ENCODE measurements at regions not wholly inside any gene's neighbourhood (a gene's known extent, or its start where the extent isn't known, plus 50 kb on each side); places are given as distances from the start of the nearest gene placed in this dataset.

DNA sequence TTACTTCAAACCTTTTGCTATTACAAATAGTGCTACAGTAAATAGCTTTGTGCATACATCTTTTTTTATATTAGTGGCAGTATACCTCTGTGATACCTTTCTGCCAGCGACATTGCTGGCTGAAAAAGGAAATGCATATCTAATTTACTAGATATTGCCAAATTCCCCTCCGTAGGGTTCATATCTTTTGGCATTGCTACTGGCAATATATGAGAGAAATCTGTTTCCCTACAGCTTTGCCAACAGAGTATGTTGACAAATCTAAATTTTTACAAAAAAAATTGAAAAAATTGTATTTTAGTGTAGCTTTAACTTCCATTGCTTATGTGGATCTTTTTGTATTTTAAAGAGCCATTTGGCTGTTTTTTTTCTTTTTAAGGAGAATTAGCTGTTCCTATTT, 426.7 kb downstream of the TRIB2 start:
- TF ChIP-seq JUND (IDR thresholded peaks at IDR 0.05; ENCODE audit: low read depth) = no peak
- in situ Hi-C loops (cut with HindIII; ENCODE audit: low pct_unique_long_range_greater_than_20kb, low sequenced_read_pairs) = no loop called here
- DNase-seq (ENCODE audit: low read depth in 1 of 2, low spot score in 1 of 2) = no peak

- TF ChIP-seq JUND (IDR thresholded peaks at IDR 0.05; ENCODE audit: low read depth) = no peak
- DNase-seq (ENCODE audit: low read depth in 1 of 2, low spot score in 1 of 2) = no peak
- in situ Hi-C loops (cut with HindIII; ENCODE audit: low pct_unique_long_range_greater_than_20kb, low sequenced_read_pairs) = no loop called here
These were observed 440.2 kb downstream of the TRIB2 start for GRCh38 chr2:13156916-13157315.

DNA sequence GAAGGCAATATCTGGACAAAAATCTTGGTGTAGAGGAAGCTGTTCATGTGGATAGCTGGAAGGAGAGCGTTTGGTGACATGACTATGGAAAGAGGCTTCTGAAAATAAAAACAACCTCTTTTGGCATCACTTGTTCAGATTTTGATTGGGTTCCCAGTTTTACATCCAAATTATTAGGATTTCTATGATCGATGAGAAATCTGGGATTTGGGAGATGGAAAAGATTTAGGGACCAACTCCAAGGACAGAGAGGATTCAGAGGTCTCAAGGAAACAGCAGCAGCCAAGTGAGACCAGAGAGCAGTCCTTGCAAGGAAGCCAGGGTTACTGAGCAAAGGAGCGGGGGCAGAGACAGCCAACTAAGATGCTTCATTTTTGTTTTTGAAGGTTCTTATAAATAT, 441.7 kb downstream of the TRIB2 start:
- in situ Hi-C loops (cut with HindIII; ENCODE audit: low pct_unique_long_range_greater_than_20kb, low sequenced_read_pairs) = no loop called here
- TF ChIP-seq JUND (IDR thresholded peaks at IDR 0.05; ENCODE audit: low read depth) = no peak
- no peak for DNase-seq (ENCODE audit: low read depth in 1 of 2, low spot score in 1 of 2)

DNA sequence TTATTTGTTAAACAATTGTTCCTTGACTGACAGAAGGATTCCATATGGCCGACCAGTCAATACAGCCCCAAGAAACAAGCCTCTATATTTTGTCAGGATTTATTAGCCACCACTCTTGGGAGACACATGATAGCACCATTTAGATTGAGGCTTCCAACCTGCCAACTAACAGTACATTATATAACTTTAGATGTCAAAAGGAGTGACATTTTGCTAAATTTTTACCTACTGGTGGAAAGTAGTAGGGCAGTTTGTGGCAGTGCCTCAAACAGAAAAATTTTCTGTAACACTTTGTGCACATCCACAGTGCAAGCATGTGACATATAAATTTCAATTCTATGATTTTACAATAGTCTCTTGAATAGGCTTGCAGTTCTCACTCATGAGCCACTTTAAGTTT, 464.0 kb downstream of the TRIB2 start:
- no peak for DNase-seq (ENCODE audit: low read depth in 1 of 2, low spot score in 1 of 2)
- no peak for TF ChIP-seq JUND (IDR thresholded peaks at IDR 0.05; ENCODE audit: low read depth)
- in situ Hi-C loops (cut with HindIII; ENCODE audit: low pct_unique_long_range_greater_than_20kb, low sequenced_read_pairs) = no loop called here

DNA sequence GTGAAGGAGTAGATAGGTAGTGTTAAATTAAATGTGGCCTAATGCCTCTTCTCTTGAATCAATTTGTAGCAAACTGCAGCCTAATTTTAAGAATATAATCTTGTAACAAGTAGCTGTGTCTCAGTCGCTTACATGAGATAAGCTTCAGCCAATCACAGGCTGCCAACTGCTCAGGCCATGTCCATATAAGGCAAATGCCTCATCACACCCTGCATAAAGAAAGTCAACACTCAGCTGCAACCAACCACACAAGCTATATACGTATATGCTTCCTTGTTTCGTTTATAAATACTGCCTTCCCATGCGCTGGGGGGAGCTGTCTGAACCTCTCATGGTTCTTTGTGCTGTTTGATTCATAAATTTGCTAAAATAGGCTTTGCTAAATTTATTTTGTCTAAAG, 476.3 kb downstream of the TRIB2 start:
- TF ChIP-seq JUND (IDR thresholded peaks at IDR 0.05; ENCODE audit: low read depth) = no peak
- DNase-seq (ENCODE audit: low read depth in 1 of 2, low spot score in 1 of 2) = peak in 1 of 2 experiments; percentile 50

DNA sequence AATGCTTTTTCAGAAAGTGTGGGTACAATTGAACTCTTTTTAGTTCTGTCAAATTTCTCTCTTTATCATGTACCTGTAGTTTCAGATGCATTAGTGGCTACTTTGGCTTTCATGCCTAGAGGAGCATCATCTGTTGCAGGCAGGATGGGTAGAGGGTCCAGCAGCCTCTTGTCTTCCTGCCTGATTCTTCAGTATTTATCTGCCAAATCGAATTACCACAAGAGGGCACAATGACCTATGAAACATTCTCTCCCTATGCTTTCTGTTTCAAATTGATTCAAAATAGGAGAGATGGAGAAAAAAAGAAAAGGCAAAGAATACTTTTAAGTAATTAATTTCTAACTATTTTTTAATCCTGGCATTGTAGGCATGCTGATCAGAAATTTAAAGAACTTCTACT, 477.2 kb downstream of the TRIB2 start:
- TF ChIP-seq JUND (IDR thresholded peaks at IDR 0.05; ENCODE audit: low read depth) = no peak
- peak in 1 of 2 experiments; percentile 27 for DNase-seq (ENCODE audit: low read depth in 1 of 2, low spot score in 1 of 2)
- in situ Hi-C loops (cut with HindIII; ENCODE audit: low pct_unique_long_range_greater_than_20kb, low sequenced_read_pairs) = no loop called here

More for the DNA sequence above, 476.3 kb downstream of the TRIB2 start:
- in situ Hi-C loops (cut with HindIII; ENCODE audit: low pct_unique_long_range_greater_than_20kb, low sequenced_read_pairs) = no loop called here

DNA sequence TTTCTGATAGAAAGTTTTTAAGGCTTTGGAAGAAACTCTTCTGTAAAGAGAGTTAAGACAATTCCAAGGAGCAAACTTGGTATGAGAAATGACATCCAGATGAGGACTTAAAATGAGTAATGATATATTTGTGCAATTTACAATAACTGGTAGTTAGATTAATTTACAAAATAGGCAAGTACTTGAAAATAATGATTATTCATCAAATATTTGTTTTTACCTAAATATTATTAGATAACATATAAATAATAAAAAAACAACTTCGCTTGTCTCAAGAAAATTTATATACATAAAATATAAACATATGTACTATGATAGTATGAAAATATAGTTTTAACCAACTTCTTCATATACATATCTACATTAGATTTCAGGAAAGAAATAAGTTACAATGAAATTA, 478.5 kb downstream of the TRIB2 start:
- DNase-seq (ENCODE audit: low read depth in 1 of 2, low spot score in 1 of 2) = no peak
- no peak for TF ChIP-seq JUND (IDR thresholded peaks at IDR 0.05; ENCODE audit: low read depth)
- in situ Hi-C loops (cut with HindIII; ENCODE audit: low pct_unique_long_range_greater_than_20kb, low sequenced_read_pairs) = no loop called here

- in situ Hi-C loops (cut with HindIII; ENCODE audit: low pct_unique_long_range_greater_than_20kb, low sequenced_read_pairs) = no loop called here
- TF ChIP-seq JUND (IDR thresholded peaks at IDR 0.05; ENCODE audit: low read depth) = no peak
- DNase-seq (ENCODE audit: low read depth in 1 of 2, low spot score in 1 of 2) = no peak
These were observed 480.5 kb downstream of the TRIB2 start for GRCh38 chr2:13197248-13197647.

DNA sequence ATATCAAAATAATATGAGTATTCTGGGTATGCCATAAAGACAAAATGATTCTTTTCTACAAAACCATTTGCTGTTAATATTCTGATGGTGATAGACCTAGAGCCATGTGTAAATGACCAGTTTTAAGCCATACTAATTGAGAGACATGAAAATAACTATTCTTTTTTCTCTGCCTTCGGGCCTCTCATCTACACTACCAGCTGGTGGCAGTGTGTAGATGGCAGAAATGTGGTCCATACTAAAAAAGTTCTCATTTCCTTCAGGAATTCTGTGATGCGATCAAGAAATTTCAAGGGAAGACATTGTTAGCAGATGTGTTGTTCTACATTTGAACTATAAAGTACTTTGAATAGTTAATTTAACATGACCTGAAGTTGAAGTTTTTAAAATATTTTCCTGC, 485.2 kb downstream of the TRIB2 start:
- TF ChIP-seq JUND (IDR thresholded peaks at IDR 0.05; ENCODE audit: low read depth) = no peak
- DNase-seq (ENCODE audit: low read depth in 1 of 2, low spot score in 1 of 2) = no peak
- in situ Hi-C loops (cut with HindIII; ENCODE audit: low pct_unique_long_range_greater_than_20kb, low sequenced_read_pairs) = no loop called here

DNA sequence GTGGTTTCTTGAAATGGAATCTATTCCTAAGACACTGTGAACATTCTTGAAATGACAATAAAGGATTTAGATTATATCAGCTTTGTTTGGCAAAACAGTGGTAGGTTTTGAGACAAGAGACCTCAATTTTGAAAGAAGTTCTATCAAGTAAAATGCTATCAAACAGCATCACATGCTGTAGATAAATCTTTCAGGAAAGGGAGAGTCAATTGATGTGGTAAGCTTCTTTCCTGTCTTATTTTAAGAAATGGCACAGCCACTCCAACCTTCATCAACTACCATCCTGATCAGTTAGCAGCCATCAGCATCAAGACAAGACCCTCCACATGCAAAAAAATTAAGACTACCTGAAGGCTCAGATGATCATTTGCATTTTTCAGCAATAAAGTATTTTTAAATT, 495.4 kb downstream of the TRIB2 start:
- no peak for TF ChIP-seq JUND (IDR thresholded peaks at IDR 0.05; ENCODE audit: low read depth)
- no peak for DNase-seq (ENCODE audit: low read depth in 1 of 2, low spot score in 1 of 2)
- in situ Hi-C loops (cut with HindIII; ENCODE audit: low pct_unique_long_range_greater_than_20kb, low sequenced_read_pairs) = no loop called here

GRCh38 chr2:13218205-13218604, 501.5 kb downstream of the TRIB2 start:
- in situ Hi-C loops (cut with HindIII; ENCODE audit: low pct_unique_long_range_greater_than_20kb, low sequenced_read_pairs) = no loop called here
- no peak for TF ChIP-seq JUND (IDR thresholded peaks at IDR 0.05; ENCODE audit: low read depth)
- no peak for DNase-seq (ENCODE audit: low read depth in 1 of 2, low spot score in 1 of 2)

- in situ Hi-C loops (cut with HindIII; ENCODE audit: low pct_unique_long_range_greater_than_20kb, low sequenced_read_pairs) = no loop called here
- TF ChIP-seq JUND (IDR thresholded peaks at IDR 0.05; ENCODE audit: low read depth) = no peak
- no peak for DNase-seq (ENCODE audit: low read depth in 1 of 2, low spot score in 1 of 2)
These were observed 510.8 kb downstream of the TRIB2 start for GRCh38 chr2:13227578-13227977.

DNA sequence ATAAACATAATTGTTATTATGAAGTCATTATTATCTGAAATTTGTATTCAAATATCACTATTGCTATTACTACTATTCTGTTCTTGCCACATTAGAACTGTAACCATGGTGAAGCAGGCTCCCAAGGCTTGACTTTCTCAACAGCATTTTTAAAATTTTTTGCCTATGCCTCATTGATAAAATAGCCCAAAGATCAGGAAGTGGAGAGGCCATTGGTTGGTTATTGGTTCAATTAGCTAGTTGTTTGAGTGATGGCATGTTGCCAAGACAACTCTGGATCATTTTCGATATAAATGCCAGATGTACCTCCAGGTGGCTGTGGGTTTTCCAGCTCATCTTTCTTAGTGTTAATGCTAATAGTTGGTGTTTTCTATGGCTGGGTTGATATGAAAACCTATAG, 513.5 kb downstream of the TRIB2 start:
- in situ Hi-C loops (cut with HindIII; ENCODE audit: low pct_unique_long_range_greater_than_20kb, low sequenced_read_pairs) = no loop called here
- no peak for DNase-seq (ENCODE audit: low read depth in 1 of 2, low spot score in 1 of 2)
- no peak for TF ChIP-seq JUND (IDR thresholded peaks at IDR 0.05; ENCODE audit: low read depth)

GRCh38 chr2:13240061-13240460, 523.3 kb downstream of the TRIB2 start:
- TF ChIP-seq JUND (IDR thresholded peaks at IDR 0.05; ENCODE audit: low read depth) = no peak
- no peak for DNase-seq (ENCODE audit: low read depth in 1 of 2, low spot score in 1 of 2)
- in situ Hi-C loops (cut with HindIII; ENCODE audit: low pct_unique_long_range_greater_than_20kb, low sequenced_read_pairs) = no loop called here
